ENCODE measurements at regions not wholly inside any gene's neighbourhood (a gene's known extent, or its start where the extent isn't known, plus 50 kb on each side); places are given as distances from the start of the nearest gene placed in this dataset.

DNA sequence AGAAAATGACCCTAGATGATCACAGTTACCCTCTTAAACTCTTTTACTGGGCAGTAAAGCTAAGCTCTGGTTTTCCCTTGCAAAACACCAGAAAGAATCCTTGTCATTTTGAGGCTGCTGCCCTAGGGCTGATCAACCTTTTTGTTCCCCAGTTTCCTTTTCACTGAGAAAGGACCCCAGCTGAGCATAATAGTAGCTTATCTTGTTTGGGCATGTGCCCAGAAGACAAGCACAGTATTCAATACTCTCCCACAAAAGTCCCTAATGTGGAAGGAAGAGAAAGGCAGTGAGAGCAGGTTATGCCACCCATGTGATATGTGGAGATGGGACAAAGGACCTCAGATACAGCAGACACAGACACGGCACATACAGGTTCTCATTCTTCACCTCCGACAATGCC is 332.6 kb upstream of the TMPO start:
- Histone ChIP-seq H3K9me3 (ENCODE audit: control insufficient read depth, low read depth, low read length) (no peaks in the 10 kb centered on the region), H3K27me3 (ENCODE audit: control insufficient read depth, insufficient read depth, low read length) (no peaks in the 10 kb centered on the region), H3K9ac (ENCODE audit: low read length) (no peak overlapping the region), H3K36me3 (ENCODE audit: control insufficient read depth, low read depth, low read length) (no peaks in the 10 kb centered on the region), H3K27ac (ENCODE audit: low read length) (no peak overlapping the region), H3K4me1 (ENCODE audit: control insufficient read depth, low read depth, low read length) (no peaks in the 10 kb centered on the region), H3K4me3 (ENCODE audit: low read length) (no peak overlapping the region)

DNA sequence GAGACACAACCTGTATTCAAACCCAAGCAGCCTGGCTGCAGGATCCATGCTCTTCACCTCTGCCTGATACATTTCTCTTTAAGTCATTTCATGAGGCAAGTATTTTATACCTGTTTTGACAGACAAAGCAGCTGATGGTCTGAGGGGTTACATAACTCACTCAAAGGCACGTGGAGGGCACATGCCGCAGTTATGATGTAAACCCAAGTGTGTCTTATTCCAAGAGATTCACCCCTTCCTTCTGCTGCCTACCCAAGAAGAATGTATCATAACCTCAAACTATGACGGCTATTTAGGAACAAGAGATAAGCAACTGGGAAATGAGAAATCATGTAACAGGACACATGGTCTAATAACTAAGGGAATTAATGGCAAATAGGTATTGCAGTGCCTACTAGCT is 329.8 kb upstream of the TMPO start:
- H3K9ac ChIP-seq (ENCODE audit: low read length): no peak overlapping the region
- no peaks in the 10 kb centered on the region for H3K36me3 ChIP-seq (ENCODE audit: control insufficient read depth, low read depth, low read length)

DNA sequence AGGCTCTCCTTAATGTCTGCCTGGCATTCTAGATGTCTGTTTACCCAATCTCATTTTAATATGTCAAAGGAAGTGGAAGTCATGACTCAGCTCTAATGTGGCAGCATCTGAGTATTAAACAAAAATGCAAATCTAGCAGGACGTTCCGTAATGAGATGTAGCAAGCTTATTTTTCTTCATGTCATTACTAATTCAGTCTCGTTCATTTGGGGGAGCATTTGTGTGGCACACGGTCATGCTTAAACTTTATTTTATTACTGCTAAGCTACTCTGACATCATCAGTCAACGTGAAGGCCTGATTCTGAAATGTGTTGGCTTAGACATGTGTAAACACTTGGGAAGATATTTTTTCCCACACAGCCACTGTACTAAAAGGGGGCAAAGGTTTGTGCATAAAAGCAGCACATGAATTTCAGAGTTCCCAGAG is 326.7 kb upstream of the TMPO start:
- no peaks in the 10 kb centered on the region for H3K27me3 ChIP-seq (ENCODE audit: control insufficient read depth, insufficient read depth, low read length)
- no peak overlapping the region for H3K9ac ChIP-seq (ENCODE audit: low read length)
- no peaks in the 10 kb centered on the region for H3K36me3 ChIP-seq (ENCODE audit: control insufficient read depth, low read depth, low read length)
- H3K4me1 ChIP-seq (ENCODE audit: control insufficient read depth, low read depth, low read length): peaks cover 6% of the 10 kb centered on the region
- no peak overlapping the region for H3K4me3 ChIP-seq (ENCODE audit: low read length)
- H3K9me3 ChIP-seq (ENCODE audit: control insufficient read depth, low read depth, low read length): no peaks in the 10 kb centered on the region
- no peak overlapping the region for H3K27ac ChIP-seq (ENCODE audit: low read length)

More for the DNA sequence above, 329.8 kb upstream of the TMPO start:
- Histone ChIP-seq H3K4me3 (ENCODE audit: low read length) (no peak overlapping the region), H3K27me3 (ENCODE audit: control insufficient read depth, insufficient read depth, low read length) (no peaks in the 10 kb centered on the region), H3K9me3 (ENCODE audit: control insufficient read depth, low read depth, low read length) (no peaks in the 10 kb centered on the region), H3K4me1 (ENCODE audit: control insufficient read depth, low read depth, low read length) (no peaks in the 10 kb centered on the region), H3K27ac (ENCODE audit: low read length) (no peak overlapping the region)

DNA sequence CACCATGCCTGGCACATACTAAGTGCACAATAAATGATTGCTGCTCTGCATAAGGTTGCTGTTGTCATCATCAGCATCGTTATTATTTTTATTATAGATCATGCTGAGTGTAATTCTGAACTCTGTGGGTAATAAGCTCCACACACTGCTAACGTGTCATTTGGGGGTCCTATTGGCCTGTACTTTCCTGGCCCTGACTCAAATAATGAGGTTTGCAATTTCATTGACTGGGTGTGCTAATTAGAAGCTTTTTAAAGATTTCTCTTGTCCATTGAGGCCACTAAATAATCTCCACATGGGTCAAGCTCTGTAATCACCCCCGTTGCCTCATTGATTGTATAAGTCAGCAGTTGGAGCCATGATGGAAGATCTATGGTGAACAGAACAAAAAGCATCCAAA is 320.8 kb upstream of the TMPO start:
- Histone ChIP-seq H3K27ac (ENCODE audit: low read length) (no peak overlapping the region), H3K4me3 (ENCODE audit: low read length) (no peak overlapping the region), H3K36me3 (ENCODE audit: control insufficient read depth, low read depth, low read length) (no peaks in the 10 kb centered on the region), H3K27me3 (ENCODE audit: control insufficient read depth, insufficient read depth, low read length) (no peaks in the 10 kb centered on the region), H3K4me1 (ENCODE audit: control insufficient read depth, low read depth, low read length) (peaks cover 15% of the 10 kb centered on the region), H3K9me3 (ENCODE audit: control insufficient read depth, low read depth, low read length) (no peaks in the 10 kb centered on the region), H3K9ac (ENCODE audit: low read length) (no peak overlapping the region)

DNA sequence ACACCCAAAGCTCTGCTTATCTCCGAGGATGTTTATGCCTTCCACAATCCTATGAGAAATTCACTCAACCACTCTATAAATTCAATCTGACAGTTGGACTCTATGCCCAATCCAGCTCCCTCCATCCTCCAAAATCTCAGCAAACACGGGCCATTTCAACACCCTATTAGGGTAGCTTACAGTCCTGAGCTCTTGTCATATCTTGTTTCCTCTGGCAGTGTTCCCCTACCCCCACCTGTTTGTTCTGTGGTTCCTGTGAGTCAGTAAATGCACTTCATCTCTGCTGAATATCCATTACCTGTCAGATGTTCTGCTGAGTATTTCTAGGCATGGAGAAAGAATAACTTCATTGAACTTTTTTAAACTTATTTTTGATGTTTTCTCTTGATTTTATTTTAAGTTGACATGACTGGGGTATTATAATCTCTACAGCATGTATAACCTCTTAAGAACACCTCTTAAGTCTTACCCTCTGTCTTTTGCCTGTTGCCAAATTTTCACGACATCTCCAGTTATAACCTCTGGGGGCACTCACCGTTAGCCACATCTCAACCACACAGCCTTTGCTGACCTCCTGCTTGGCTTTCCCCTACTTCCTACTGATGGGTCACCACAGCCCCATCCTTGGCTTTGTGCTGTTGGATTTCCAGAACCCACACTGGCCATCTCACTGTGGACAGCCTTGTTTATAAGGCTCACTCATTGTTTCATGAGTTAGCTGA is 317.0 kb upstream of the TMPO start:
- no peaks in the 10 kb centered on the region for H3K9me3 ChIP-seq (ENCODE audit: control insufficient read depth, low read depth, low read length)
- H3K27ac ChIP-seq (ENCODE audit: low read length): no peak overlapping the region
- no peak overlapping the region for H3K9ac ChIP-seq (ENCODE audit: low read length)
- H3K4me1 ChIP-seq (ENCODE audit: control insufficient read depth, low read depth, low read length): peaks cover 11% of the 10 kb centered on the region
- no peaks in the 10 kb centered on the region for H3K27me3 ChIP-seq (ENCODE audit: control insufficient read depth, insufficient read depth, low read length)
- H3K36me3 ChIP-seq (ENCODE audit: control insufficient read depth, low read depth, low read length): no peaks in the 10 kb centered on the region
- no peak overlapping the region for H3K4me3 ChIP-seq (ENCODE audit: low read length)

DNA sequence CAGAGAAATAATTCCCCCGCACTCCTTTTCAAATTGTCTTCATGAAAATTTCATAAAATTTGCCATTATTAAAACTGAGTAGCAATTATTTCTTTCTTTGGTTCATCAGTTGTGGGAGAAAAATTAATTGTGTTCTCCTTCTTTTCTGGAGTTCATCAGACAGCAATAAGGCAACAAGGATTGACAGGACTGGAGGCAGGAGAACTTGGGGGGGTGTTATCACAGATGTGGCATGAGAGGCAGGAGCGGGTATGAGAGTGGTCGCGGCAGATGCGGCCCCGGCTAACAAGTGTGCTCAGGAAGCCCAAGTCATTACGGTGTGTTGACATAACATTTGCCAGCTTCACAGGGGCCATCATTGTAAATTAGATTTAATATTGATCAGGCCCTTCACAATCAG is 306.6 kb upstream of the TMPO start:
- H3K4me3 ChIP-seq (ENCODE audit: low read length): no peak overlapping the region
- H3K27me3 ChIP-seq (ENCODE audit: control insufficient read depth, insufficient read depth, low read length): no peaks in the 10 kb centered on the region
- no peak overlapping the region for H3K9ac ChIP-seq (ENCODE audit: low read length)
- no peak overlapping the region for H3K27ac ChIP-seq (ENCODE audit: low read length)
- no peaks in the 10 kb centered on the region for H3K4me1 ChIP-seq (ENCODE audit: control insufficient read depth, low read depth, low read length)
- no peaks in the 10 kb centered on the region for H3K9me3 ChIP-seq (ENCODE audit: control insufficient read depth, low read depth, low read length)
- no peaks in the 10 kb centered on the region for H3K36me3 ChIP-seq (ENCODE audit: control insufficient read depth, low read depth, low read length)

DNA sequence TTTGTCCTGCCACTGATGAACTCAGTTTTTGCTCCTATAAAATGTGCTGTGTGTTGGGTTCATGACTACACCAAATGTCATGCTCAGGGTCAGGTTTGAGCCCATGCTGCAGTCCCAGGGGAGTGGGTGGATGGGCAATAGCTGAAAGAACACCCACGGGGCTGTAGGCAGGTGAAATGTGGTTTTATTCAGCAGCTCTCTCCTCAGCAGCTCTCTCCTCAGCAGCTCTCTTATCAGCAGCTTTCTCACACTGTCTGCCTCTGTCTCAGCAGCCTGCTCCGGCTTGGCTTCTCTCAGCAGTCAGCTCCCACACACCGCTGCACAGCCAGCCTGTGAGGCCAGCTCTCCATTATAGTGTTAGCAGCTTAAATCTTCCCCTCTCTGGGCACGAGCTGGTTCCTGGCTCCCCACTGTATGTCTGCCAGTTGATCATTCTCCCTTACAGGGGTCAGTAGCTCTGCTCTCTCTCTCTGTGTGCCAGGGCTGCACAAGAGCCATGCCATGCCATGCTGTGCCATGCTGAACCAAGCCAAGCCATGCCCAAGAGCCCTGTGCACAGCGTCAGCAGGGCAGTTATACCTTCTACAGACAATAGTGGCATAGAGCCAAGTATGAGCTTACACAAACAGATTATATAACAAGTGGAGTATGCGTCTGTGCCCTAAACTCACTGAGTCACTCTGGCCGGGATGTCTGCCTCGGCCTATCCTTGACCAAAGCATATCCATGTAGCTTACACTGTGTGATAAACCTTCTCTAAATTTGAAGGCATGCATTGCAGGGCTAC is 303.3 kb upstream of the TMPO start:
- no peak overlapping the region for H3K9ac ChIP-seq (ENCODE audit: low read length)
- no peaks in the 10 kb centered on the region for H3K36me3 ChIP-seq (ENCODE audit: control insufficient read depth, low read depth, low read length)
- no peak overlapping the region for H3K4me3 ChIP-seq (ENCODE audit: low read length)
- no peaks in the 10 kb centered on the region for H3K9me3 ChIP-seq (ENCODE audit: control insufficient read depth, low read depth, low read length)
- no peaks in the 10 kb centered on the region for H3K4me1 ChIP-seq (ENCODE audit: control insufficient read depth, low read depth, low read length)
- no peak overlapping the region for H3K27ac ChIP-seq (ENCODE audit: low read length)
- no peaks in the 10 kb centered on the region for H3K27me3 ChIP-seq (ENCODE audit: control insufficient read depth, insufficient read depth, low read length)

DNA sequence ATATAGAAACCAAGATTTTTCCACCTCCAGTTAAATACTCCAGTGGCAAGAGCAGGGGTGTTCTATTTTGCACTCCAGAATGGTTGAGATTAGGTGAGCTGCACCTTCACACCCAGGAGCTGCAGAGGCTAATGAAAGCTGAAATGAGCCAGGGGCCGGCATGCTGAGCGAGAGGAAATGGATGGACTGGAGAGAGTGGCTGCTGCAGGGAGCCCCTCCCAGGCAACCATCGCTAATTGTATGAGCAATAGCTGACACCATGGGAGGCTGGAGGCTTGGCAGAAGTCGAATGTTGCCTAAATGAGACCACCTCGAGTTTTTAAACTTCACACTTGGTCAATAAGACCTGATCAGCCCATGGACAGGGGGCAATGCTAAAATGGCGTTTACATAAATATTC is 301.8 kb upstream of the TMPO start:
- Histone ChIP-seq H3K9me3 (ENCODE audit: control insufficient read depth, low read depth, low read length) (no peaks in the 10 kb centered on the region), H3K4me3 (ENCODE audit: low read length) (no peak overlapping the region), H3K36me3 (ENCODE audit: control insufficient read depth, low read depth, low read length) (no peaks in the 10 kb centered on the region), H3K27me3 (ENCODE audit: control insufficient read depth, insufficient read depth, low read length) (no peaks in the 10 kb centered on the region), H3K27ac (ENCODE audit: low read length) (no peak overlapping the region), H3K9ac (ENCODE audit: low read length) (no peak overlapping the region), H3K4me1 (ENCODE audit: control insufficient read depth, low read depth, low read length) (no peaks in the 10 kb centered on the region)

DNA sequence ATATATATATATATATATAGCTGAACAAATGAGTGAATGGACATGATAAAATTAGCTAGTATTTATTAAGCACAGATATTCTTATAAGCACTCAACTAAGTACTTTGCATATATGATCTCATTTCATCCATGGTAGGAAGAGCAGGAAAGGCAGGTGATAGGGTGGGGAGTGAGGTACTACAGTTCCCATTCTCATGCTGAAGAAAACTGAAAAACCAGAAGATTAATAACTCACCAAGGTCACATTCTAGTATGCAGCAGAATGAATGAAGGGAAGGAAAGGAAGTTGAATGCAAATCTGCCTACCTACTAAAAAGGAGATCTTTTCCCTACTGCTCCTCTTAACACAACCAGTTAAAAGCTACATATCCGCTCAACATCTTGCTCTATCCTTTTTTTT is 298.1 kb upstream of the TMPO start:
- no peak overlapping the region for H3K4me3 ChIP-seq (ENCODE audit: low read length)
- no peak overlapping the region for H3K27ac ChIP-seq (ENCODE audit: low read length)
- no peaks in the 10 kb centered on the region for H3K9me3 ChIP-seq (ENCODE audit: control insufficient read depth, low read depth, low read length)
- no peaks in the 10 kb centered on the region for H3K36me3 ChIP-seq (ENCODE audit: control insufficient read depth, low read depth, low read length)
- peaks cover 13% of the 10 kb centered on the region for H3K4me1 ChIP-seq (ENCODE audit: control insufficient read depth, low read depth, low read length)
- H3K27me3 ChIP-seq (ENCODE audit: control insufficient read depth, insufficient read depth, low read length): no peaks in the 10 kb centered on the region
- no peak overlapping the region for H3K9ac ChIP-seq (ENCODE audit: low read length)

DNA sequence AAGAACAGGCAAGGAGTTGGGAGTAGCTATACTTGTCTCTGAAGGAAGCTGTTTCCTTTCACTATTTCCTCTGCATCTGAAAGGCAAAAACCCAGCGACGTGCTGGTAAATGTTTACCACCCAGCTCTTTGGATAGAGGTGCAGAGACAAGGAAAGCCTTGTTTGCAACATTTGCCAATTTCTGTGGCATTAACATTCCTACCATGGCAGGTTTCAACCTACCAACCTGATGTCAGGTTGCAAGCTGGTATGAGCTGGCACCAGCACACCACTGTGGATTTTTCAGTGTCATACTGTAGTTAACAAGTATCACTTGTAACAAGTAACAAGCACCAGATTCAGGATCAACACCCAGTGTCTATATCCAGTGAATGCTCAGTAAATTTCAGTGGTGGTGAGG is 294.8 kb upstream of the TMPO start:
- H3K27me3 ChIP-seq (ENCODE audit: control insufficient read depth, insufficient read depth, low read length): no peaks in the 10 kb centered on the region
- no peak overlapping the region for H3K9ac ChIP-seq (ENCODE audit: low read length)
- H3K4me1 ChIP-seq (ENCODE audit: control insufficient read depth, low read depth, low read length): peaks cover 13% of the 10 kb centered on the region
- H3K27ac ChIP-seq (ENCODE audit: low read length): no peak overlapping the region
- H3K9me3 ChIP-seq (ENCODE audit: control insufficient read depth, low read depth, low read length): no peaks in the 10 kb centered on the region
- no peak overlapping the region for H3K4me3 ChIP-seq (ENCODE audit: low read length)
- H3K36me3 ChIP-seq (ENCODE audit: control insufficient read depth, low read depth, low read length): no peaks in the 10 kb centered on the region

DNA sequence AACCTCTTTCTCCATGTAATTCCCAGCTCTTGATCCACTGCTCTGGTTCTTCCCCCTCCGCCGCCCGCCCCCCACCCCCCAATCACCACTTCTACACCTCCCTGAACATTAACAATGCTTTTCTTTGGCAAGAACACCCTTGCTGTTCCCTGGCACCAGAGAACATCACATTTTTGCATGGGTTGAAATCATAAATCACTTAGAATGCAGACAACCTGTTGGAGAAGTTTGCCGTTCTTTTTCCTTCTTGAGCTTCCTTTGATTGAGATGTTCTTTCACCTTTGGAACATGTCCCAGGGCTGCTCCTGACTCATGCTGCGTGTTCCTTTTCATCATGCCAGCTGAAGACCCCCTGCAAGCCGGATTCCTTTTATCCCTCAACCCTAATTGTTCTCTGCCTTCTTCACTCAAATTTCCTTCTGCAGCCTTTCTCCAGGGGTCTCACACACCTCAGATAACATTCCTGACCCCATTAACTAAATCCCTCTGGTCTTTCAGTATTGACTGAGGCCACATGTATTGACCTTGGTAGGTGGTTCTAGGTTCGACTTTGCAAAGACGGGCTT is 294.1 kb upstream of the TMPO start:
- no peak overlapping the region for H3K27ac ChIP-seq (ENCODE audit: low read length)
- H3K27me3 ChIP-seq (ENCODE audit: control insufficient read depth, insufficient read depth, low read length): no peaks in the 10 kb centered on the region
- H3K36me3 ChIP-seq (ENCODE audit: control insufficient read depth, low read depth, low read length): no peaks in the 10 kb centered on the region

More for the DNA sequence above, 294.1 kb upstream of the TMPO start:
- Histone ChIP-seq H3K4me1 (ENCODE audit: control insufficient read depth, low read depth, low read length) (peaks cover 13% of the 10 kb centered on the region), H3K9me3 (ENCODE audit: control insufficient read depth, low read depth, low read length) (no peaks in the 10 kb centered on the region), H3K4me3 (ENCODE audit: low read length) (no peak overlapping the region), H3K9ac (ENCODE audit: low read length) (no peak overlapping the region)
